CMK (cell line): ENCODE measurements at regions not wholly inside any gene's neighbourhood (a gene's known extent, or its start where the extent isn't known, plus 50 kb on each side); places are given as distances from the start of the nearest gene placed in this dataset.

Experiments used
- DNase-seq: peaks from one replicate; pipeline ENCODE4 v3.0.0-alpha.2; 2010; ENCODE audit warnings: low read depth

DNA sequence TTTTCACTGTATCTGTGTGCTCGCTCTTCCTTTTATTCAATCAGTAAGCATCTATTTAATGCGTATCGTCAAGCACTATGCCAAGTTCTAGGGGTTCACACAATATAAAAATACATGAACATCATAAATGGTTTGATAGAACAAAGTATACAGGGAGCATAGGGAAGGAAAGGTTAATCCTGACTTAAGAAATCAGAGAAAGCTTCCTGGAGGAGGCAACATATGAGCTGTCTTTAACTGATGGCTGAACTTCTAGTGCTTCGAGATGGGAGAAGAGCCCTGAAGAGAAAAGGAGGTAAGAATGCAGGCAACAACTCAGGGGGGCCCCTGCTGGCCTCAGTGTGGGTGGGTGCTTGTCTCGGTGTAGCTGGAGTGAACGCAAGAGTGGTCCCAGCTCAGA lies 63.6 kb upstream of the GALNT2 start:
- DNase-seq, result no peak

DNA sequence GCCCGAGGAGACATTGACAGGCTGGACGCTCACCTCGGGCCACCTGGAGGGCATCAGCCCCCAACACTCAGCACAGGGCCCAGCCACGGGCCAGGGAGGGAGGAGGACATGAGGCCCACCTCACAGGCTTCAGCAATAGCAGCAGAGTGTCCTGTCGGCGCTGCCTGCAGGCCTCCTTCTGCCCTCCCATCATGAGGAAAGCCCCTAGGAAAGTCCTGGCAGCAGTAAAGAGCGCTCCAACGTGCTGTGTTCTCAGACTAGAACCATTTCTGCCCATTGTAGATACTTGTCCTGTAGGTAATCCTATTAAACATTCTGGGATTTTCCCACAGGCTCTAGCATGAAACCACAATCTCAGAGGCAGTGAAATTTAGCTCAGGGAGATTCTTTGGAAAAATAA lies 62.0 kb upstream of the GALNT2 start:
- DNase-seq, result no peak

DNA sequence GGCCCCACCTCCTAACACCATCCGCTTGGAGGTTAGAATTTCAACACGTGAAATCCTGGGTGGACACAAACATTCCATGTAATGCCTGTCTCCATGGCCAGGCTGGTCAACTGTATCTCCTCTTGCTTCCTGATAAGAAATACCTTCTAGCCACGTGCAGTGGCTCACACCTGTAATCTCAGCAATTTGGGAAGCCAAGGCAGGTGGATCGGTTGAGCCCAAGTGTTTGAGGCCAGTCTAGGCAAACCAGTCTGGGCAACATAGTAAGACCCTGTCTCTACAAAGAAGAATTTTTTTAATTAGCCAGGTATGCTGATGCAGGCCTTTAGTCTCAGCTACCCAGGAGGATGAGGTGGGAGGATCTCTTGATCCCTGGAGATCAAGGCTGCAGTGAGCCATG lies 58.3 kb upstream of the GALNT2 start:
- no peak for DNase-seq

DNA sequence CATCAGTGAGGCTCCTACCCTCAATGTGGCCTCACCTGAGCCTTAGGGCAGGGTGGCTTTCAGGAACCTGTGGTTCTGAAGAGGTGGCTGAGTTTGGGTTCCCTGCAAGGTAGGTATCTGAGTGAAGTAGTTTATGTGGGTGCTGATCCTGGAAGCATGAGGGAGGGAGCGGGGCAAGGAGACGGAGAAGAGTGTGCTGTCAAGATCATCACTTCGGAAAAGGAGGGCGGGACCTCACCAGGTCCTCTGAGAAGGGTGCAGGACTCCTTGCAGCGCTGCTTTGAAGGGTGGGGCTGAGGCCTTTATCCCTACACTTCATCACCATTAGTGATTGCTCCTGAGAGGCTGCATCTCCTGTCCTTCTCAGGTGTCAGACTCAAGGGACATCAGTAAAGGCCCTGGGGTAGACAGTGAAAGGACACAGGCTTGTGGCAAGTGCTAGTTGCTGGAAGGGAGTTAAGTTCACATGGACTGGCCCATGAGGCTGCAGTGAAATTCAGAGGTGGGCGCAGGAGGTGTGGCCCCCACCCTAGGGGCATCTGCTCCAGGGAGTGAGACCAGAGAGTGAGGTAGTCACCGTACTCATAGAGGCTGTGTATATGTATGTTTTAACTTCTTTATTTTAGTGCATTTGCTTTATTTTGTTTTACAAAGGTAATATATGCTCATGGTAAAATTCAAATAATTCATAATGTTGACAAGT lies 57.3 kb upstream of the GALNT2 start:
- no peak for DNase-seq

DNA sequence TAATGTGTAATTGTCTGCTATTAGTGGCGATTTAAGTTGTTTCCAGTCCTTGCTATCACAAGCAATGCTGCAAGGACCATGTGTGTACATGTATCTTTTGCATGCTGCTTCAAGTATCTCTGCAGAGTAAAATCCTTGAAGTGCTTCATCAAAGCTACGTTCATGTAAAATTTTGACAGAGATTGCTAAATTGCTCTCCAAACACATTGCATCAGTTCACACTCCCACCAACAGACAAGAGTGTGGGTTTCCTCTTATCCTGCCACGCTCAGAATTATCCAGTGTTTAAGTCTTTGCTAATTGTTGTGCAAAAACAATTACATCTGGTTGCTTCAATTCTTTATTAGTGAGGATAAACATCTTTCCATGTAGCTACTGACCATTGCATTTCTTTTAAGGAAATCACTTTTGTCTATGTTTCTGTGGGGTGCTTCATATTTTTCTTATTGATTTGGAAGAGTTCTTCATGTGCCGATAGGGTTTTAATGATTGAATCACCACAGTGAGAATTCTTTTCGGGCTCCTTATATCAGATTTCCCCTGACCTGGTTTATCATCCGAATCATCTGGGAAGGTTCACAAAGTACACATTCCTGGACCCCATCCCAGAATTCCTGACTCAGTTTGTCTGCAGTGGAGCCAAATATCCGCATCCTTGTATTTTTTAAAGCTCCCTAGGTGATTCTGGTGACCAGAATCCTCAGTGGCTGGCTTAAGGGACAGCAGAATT lies 56.3 kb upstream of the GALNT2 start:
- DNase-seq, result no peak

DNA sequence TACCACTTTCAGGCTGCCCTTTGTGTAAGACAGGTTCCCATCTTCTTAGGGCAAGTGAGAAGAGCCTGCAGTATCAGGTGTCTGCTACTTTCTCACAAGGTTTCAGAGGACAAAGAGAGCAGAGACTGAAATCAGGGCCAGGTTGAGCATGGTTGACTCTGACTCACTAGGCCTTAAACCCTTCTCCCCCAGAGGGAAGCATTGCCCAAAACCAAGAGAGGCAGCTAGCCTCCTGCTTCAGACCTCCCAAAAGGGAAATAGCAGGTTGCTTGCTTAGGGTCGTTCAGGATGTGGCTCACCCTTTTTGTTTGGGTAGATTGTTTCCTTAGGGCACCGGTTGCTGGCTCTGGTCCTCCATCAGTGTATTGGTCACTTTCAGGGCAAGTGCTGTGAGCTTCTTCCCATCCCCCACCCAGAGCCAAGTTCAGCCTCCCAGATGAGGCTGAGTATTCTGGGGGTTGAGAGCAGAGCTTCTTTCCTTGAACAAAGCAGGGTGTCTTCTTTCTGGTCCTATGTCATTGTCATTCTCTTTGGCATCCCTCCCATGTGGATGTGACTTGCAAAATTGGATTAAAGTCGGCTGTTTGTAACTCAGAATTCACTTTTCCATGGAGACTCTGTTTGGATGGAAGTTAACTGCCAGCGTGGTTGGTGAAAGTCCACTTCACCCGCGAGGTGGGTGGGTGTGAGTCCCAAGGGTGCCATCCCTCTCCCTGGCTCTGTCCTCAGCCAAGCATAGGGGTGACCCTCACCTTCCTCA lies 55.5 kb upstream of the GALNT2 start:
- no peak for DNase-seq

DNA sequence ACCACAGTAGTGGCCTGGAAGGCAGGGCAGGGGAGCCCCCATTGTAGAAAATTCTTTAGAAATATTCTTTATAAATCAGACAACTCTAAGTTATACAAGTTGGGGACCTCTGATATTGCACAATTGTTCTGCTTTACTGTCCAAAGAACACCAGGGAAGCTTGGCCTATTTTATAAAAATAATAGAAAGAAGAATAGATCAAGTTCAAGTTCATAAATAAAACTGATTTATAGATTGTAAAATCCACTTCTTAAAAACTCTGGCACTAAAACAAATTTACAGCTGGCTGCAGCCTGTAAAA lies 55.0 kb upstream of the GALNT2 start:
- DNase-seq, result no peak

DNA sequence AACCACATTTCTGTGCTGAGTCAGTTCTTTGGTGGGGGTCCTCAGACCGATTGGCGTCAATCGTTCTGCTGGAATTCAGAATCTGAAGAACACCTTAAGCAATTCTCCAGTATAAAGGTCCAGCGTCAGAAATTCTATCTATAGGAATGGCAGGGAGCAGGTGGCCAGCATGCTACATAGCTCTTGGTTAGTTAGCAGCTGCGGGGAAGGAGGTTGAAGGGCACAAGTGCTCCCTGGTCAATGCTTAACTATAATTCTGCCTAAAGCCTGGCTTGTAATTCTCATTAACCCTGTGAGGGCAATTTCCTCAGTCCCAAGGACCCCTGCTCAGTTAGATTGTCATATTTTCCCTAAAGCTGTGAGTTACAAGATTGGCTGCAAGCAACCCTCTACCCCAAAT lies 54.3 kb upstream of the GALNT2 start:
- DNase-seq, result no peak

DNA sequence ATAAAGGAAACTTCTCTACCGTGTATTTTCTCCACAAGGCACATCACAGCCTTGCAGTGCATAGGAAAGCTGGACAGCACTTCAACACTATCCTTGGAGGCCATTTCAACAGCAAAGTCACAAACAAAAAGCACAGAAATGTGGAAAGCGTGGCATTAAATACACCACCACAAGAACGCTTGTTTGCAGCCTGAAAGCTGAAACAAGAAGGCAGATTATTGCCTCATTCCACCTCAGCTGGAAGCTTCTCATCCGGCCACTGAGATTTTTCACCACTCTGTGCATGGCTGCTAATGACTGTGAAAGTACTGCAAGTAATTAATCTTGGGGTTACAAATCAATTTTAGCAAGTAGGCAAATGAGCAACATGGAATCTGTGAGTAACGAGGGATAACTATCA lies 50.9 kb upstream of the GALNT2 start:
- no peak for DNase-seq
